Activated CD4-positive, alpha-beta T cell treated with anti-CD3 and anti-CD28 coated beads, Interleukin-2, amount 10 ng/mL, durations not matched to agents 7 days and 5 days (primary cell): ENCODE measurements at regions not wholly inside any gene's neighbourhood (a gene's known extent, or its start where the extent isn't known, plus 50 kb on each side); places are given as distances from the start of the nearest gene placed in this dataset.
A peak's percentile ranks its signal among the peaks of the same experiment; 100 is the strongest.

Source experiments
- CTCF ChIA-PET: fragments of 350-600 bp; sonication (Branson Sonifier 250); formaldehyde crosslinking; loops from one replicate; lab custom pipeline; 2021; ENCODE audit warnings: antibody characterized with exemption; lab: Charles Lee
- POLR2A ChIA-PET: fragments of 350-600 bp; sonication (Branson Sonifier 250); formaldehyde crosslinking; loops from one replicate; lab custom pipeline; 2021; ENCODE audit warnings: antibody characterized with exemption; lab: Charles Lee
- DNase-seq: peaks from one replicate; pipeline ENCODE4 v3.0.0-alpha.2; 2020
- H3K27ac Mint-ChIP-seq: one replicate; pipeline ENCODE4 v1.8.0; 2021; ENCODE audit warnings: mild to moderate bottlenecking, moderate library complexity, mixed read lengths
- H3K27me3 Mint-ChIP-seq: one replicate; pipeline ENCODE4 v1.8.0; 2021; ENCODE audit warnings: mixed read lengths
- H3K36me3 Mint-ChIP-seq: one replicate; pipeline ENCODE4 v1.8.0; 2021; ENCODE audit warnings: low read depth, mixed read lengths
- H3K4me1 Mint-ChIP-seq: one replicate; pipeline ENCODE4 v1.8.0; 2021; ENCODE audit warnings: mixed read lengths
- H3K4me3 Mint-ChIP-seq: one replicate; pipeline ENCODE4 v1.8.0; 2021; ENCODE audit warnings: mild to moderate bottlenecking, moderate library complexity, mixed read lengths
- H3K9me3 Mint-ChIP-seq: one replicate; pipeline ENCODE4 v1.8.0; 2021; ENCODE audit warnings: mixed read lengths

GRCh38 chr7:50156706-50157105, 63.7 kb upstream of the ZPBP start:
- CTCF ChIA-PET, result interaction anchor here (0.7 to 2.0 kb wide), 8 partner anchors 9 to 273 kb away, joined by 3 to 10 read pairs (median 4); no protein-coding TSS in a partner anchor
- peaks cover 2% of the 10 kb centered on the region for H3K9me3 Mint-ChIP-seq

DNA sequence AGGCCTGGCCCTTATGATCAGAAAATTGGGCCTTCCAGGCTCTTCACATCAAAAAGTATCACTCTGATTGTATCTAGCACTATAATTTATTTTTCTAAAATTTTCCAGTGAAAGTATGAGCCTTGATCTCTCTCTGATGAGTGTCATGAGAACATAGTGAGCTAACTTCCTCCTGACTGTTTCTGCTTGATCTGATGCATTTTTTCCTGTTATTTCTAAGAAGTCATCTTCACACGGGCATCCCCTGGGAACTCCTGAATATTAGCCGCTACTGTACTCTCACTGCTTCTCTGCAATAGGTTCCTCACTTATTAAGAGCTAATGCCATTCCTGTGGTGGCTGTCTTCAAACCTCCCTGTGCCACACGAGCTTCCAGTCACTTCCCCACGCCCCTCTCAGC, 63.1 kb upstream of the ZPBP start:
- no peak for DNase-seq
- Mint-ChIP-seq H3K9me3 (peaks cover 2% of the 10 kb centered on the region), H3K4me3 (peak overlapping the region; percentile 47), H3K4me1 (peaks cover 37% of the 10 kb centered on the region), H3K27ac (peak overlapping the region; percentile 90), H3K36me3 (no peaks in the 10 kb centered on the region), H3K27me3 (no peaks in the 10 kb centered on the region)
- CTCF ChIA-PET, result interaction anchor here (0.7 to 2.0 kb wide), 7 partner anchors 9 to 273 kb away, joined by 3 to 10 read pairs (median 5); no protein-coding TSS in a partner anchor
- POLR2A ChIA-PET, result interaction anchor here (0.6 kb wide), 1 partner anchor 189 kb away, joined by 6 read pairs; no protein-coding TSS in a partner anchor

More at GRCh38 chr7:50156706-50157105, 63.7 kb upstream of the ZPBP start:
- Mint-ChIP-seq H3K4me1 (peaks cover 35% of the 10 kb centered on the region), H3K4me3 (peak overlapping the region; percentile 47), H3K36me3 (no peaks in the 10 kb centered on the region), H3K27me3 (no peaks in the 10 kb centered on the region), H3K27ac (peak overlapping the region; percentile 90)
- POLR2A ChIA-PET, result interaction anchor here (0.6 kb wide), 1 partner anchor 189 kb away, joined by 6 read pairs; no protein-coding TSS in a partner anchor
- no peak for DNase-seq

DNA sequence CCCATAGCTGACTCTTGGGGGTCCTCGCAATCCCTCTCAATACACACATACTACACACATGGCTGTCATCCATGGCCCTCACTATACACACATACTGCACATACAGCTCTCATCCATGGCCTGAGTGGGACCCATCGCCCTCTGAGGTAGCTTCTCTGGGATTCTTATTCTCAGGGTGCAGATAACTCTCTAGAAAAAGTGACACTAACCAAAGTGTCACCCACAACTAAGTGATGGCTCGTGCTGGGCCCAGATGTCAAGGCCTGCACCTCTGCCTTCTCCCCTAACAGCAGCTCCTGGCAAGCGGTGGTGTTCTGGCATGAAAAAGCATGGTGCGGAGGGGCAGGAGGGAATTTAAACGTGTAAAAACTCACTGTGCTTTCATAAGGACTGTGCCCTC, 62.7 kb upstream of the ZPBP start:
- Mint-ChIP-seq H3K4me3 (no peak overlapping the region), H3K36me3 (no peaks in the 10 kb centered on the region), H3K9me3 (peaks cover 2% of the 10 kb centered on the region), H3K27me3 (no peaks in the 10 kb centered on the region), H3K27ac (peak overlapping the region; percentile 34), H3K4me1 (peaks cover 36% of the 10 kb centered on the region)
- DNase-seq, result no peak
- ChIA-PET CTCF (interaction anchor here (1.1 to 2.0 kb wide), 7 partner anchors 8 to 274 kb away, joined by 3 to 10 read pairs (median 5); no protein-coding TSS in a partner anchor), POLR2A (no interaction called here)

- ChIA-PET CTCF (no interaction called here), POLR2A (no interaction called here)
Observed at GRCh38 chr7:50153995-50154394, 60.9 kb upstream of the ZPBP start.

GRCh38 chr7:50153148-50153547, 60.1 kb upstream of the ZPBP start:
- ChIA-PET CTCF (interaction anchor here (0.6 to 1.6 kb wide), 5 partner anchors 14 to 508 kb away, joined by 3 to 7 read pairs (median 4); no protein-coding TSS in a partner anchor), POLR2A (no interaction called here)
- no peak for DNase-seq
- peaks cover 3% of the 10 kb centered on the region for H3K36me3 Mint-ChIP-seq
- H3K4me1 Mint-ChIP-seq, result peaks cover 49% of the 10 kb centered on the region
- no peak overlapping the region for H3K4me3 Mint-ChIP-seq
- no peak overlapping the region for H3K27ac Mint-ChIP-seq
- no peaks in the 10 kb centered on the region for H3K27me3 Mint-ChIP-seq
- H3K9me3 Mint-ChIP-seq, result no peaks in the 10 kb centered on the region

More at GRCh38 chr7:50153995-50154394, 60.9 kb upstream of the ZPBP start:
- no peak overlapping the region for H3K4me3 Mint-ChIP-seq
- DNase-seq, result no peak
- no peaks in the 10 kb centered on the region for H3K9me3 Mint-ChIP-seq
- no peak overlapping the region for H3K27ac Mint-ChIP-seq
- H3K27me3 Mint-ChIP-seq, result no peaks in the 10 kb centered on the region
- no peaks in the 10 kb centered on the region for H3K36me3 Mint-ChIP-seq
- H3K4me1 Mint-ChIP-seq, result peaks cover 40% of the 10 kb centered on the region

GRCh38 chr7:50152486-50152885, 59.4 kb upstream of the ZPBP start:
- CTCF ChIA-PET, result interaction anchor here (0.6 to 1.6 kb wide), 7 partner anchors 15 to 571 kb away, joined by 3 to 7 read pairs (median 3); no protein-coding TSS in a partner anchor
- no peak overlapping the region for H3K27ac Mint-ChIP-seq
- H3K4me1 Mint-ChIP-seq, result peaks cover 55% of the 10 kb centered on the region
- POLR2A ChIA-PET, result no interaction called here
- H3K9me3 Mint-ChIP-seq, result no peaks in the 10 kb centered on the region
- peaks cover 3% of the 10 kb centered on the region for H3K36me3 Mint-ChIP-seq
- no peaks in the 10 kb centered on the region for H3K27me3 Mint-ChIP-seq
- no peak for DNase-seq
- no peak overlapping the region for H3K4me3 Mint-ChIP-seq

DNA sequence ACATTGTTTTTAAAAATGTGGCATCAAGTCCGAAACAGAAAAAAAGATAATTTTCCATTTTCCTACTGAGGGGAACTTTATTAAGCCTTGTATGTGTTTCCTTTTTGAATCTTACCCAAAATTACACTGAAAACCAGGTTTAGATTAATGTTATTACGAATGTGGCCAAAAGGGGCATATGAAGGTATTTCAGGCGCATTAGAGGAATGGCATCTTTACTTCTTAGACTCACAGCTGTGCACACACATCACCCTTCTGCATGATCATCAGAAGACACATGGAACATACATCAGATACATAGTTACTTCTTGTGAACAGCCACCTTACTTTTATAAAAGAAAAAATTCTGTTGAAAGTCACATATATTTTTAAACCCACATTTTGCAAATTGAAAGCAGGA, 58.6 kb upstream of the ZPBP start:
- CTCF ChIA-PET, result no interaction called here
- Mint-ChIP-seq H3K27ac (no peak overlapping the region), H3K9me3 (no peaks in the 10 kb centered on the region), H3K4me3 (no peak overlapping the region), H3K36me3 (peaks cover 3% of the 10 kb centered on the region), H3K27me3 (no peaks in the 10 kb centered on the region), H3K4me1 (peaks cover 57% of the 10 kb centered on the region)
- no peak for DNase-seq
- POLR2A ChIA-PET, result no interaction called here

GRCh38 chr7:50151001-50151400, 58.0 kb upstream of the ZPBP start:
- DNase-seq, result no peak
- Mint-ChIP-seq H3K36me3 (peaks cover 3% of the 10 kb centered on the region), H3K27ac (no peak overlapping the region), H3K27me3 (no peaks in the 10 kb centered on the region), H3K4me1 (peaks cover 57% of the 10 kb centered on the region), H3K4me3 (no peak overlapping the region), H3K9me3 (no peaks in the 10 kb centered on the region)
- CTCF ChIA-PET, result interaction anchor here (0.6 to 1.0 kb wide), 2 partner anchors 55 to 241 kb away, joined by 3 read pairs; no protein-coding TSS in a partner anchor
- POLR2A ChIA-PET, result no interaction called here

DNA sequence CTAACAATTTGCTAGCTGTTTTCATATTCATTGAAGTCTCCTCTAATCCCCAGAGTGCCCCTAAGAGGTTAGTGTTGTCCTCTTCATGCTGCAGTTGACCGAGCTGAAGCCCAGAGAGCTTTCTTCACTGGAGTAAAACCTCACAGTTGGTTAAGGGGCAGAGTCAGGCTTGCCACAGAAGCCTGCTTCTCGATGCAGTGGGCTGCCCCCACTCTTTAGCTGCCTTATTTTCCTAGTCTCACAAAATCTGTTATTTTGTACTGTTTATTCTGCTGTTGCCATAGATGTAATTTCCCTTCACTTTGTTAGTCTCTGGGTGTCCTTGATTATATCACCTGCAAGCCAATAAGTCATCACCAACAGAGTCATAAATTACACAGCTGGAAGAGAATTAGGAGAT, 56.3 kb upstream of the ZPBP start:
- no peak overlapping the region for H3K27ac Mint-ChIP-seq
- H3K27me3 Mint-ChIP-seq, result no peaks in the 10 kb centered on the region
- ChIA-PET CTCF (interaction anchor here (0.9 to 3.1 kb wide), 6 partner anchors 16 to 318 kb away, joined by 3 to 9 read pairs (median 4); no protein-coding TSS in a partner anchor), POLR2A (no interaction called here)
- H3K4me1 Mint-ChIP-seq, result peaks cover 63% of the 10 kb centered on the region
- H3K9me3 Mint-ChIP-seq, result no peaks in the 10 kb centered on the region
- H3K36me3 Mint-ChIP-seq, result peaks cover 3% of the 10 kb centered on the region
- DNase-seq, result no peak
- H3K4me3 Mint-ChIP-seq, result no peak overlapping the region

DNA sequence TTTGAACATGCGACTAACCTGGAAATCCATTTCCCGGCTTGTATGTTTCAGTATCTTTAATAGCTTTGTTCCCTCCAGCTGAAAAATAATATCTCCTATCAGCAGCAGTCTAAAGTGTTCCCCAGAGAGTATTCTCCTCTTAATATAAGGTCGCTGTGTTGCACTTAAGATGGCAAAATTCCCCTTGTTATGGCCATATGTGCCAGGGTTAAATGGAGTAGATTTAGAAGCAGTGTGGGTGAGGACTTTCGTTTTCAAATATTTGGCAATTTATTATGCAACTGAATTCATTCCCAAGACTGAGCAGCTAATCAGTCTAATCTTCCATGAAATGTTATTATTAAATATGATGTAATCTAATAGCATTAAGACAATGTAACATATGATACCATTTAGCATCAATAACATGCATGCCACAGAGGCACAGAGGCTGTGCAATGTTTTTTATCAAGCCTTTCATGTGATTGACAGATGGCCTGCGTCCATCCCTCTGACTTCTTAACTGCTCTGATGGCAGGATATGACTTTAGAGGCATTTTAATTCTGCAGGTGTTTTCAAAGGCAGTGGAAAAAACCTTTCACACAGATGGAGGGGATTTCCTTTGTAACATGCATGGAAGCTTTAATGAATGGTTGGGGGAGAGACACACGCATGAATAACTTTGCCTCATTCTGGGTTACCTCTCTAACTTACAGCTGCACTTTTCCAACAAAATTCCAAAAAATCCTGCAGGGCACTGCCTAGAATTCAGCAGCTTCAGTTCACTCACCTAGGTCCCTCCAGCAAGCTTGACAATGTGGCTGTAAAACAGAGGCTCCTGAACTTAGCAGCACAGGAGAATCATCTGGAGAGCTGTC, 55.1 kb upstream of the ZPBP start:
- DNase-seq, result peak; percentile 45
- ChIA-PET POLR2A (no interaction called here), CTCF (interaction anchor here (1.1 to 3.1 kb wide), 6 partner anchors 8 to 319 kb away, joined by 3 to 9 read pairs (median 5); no protein-coding TSS in a partner anchor)
- peak overlapping the region; percentile 67 for H3K27ac Mint-ChIP-seq
- peaks cover 66% of the 10 kb centered on the region for H3K4me1 Mint-ChIP-seq
- no peaks in the 10 kb centered on the region for H3K27me3 Mint-ChIP-seq
- no peaks in the 10 kb centered on the region for H3K9me3 Mint-ChIP-seq
- H3K4me3 Mint-ChIP-seq, result no peak overlapping the region
- peaks cover 3% of the 10 kb centered on the region for H3K36me3 Mint-ChIP-seq

GRCh38 chr7:50146692-50147091, 53.6 kb upstream of the ZPBP start:
- H3K4me1 Mint-ChIP-seq, result peaks cover 73% of the 10 kb centered on the region
- no peak overlapping the region for H3K4me3 Mint-ChIP-seq
- DNase-seq, result no peak
- no peaks in the 10 kb centered on the region for H3K9me3 Mint-ChIP-seq
- peak overlapping the region; percentile 15 for H3K27ac Mint-ChIP-seq
- peaks cover 3% of the 10 kb centered on the region for H3K36me3 Mint-ChIP-seq
- CTCF ChIA-PET, result interaction anchor here (0.7 to 3.1 kb wide), 5 partner anchors 8 to 287 kb away, joined by 3 to 9 read pairs (median 3); no protein-coding TSS in a partner anchor
- H3K27me3 Mint-ChIP-seq, result no peaks in the 10 kb centered on the region
- POLR2A ChIA-PET, result interaction anchor here (0.6 kb wide), 1 partner anchor 35 kb away, joined by 5 read pairs; no protein-coding TSS in a partner anchor

DNA sequence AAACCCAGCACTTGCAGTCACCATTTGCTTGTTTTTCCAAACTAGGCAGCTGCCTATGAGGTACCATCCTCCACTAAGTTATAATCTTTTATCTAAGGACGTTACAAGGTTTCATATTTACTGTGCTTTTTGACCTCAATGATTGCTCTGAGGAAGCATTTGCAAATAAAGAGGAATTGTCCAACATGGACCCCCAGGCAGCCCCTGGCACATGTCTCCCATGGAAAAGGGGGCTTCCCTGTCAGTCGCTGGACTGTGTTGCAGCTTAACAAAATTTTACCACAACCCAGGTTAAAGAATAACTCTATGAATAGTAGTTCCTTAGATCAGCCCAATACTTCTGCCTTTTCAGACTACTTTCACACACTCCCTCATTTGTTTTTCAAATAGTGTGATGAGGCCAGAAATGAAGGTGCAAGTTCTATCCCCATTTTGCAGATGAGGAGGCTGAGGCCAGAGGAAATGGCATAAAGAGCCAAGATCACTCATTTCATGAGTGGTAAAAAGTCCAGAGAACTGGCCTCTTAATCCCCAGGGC, 52.8 kb upstream of the ZPBP start:
- Mint-ChIP-seq H3K4me3 (no peak overlapping the region), H3K27ac (peak overlapping the region; percentile 47), H3K4me1 (peaks cover 72% of the 10 kb centered on the region), H3K27me3 (no peaks in the 10 kb centered on the region), H3K9me3 (no peaks in the 10 kb centered on the region), H3K36me3 (peaks cover 3% of the 10 kb centered on the region)
- ChIA-PET POLR2A (no interaction called here), CTCF (interaction anchor here (0.6 to 1.4 kb wide), 6 partner anchors 9 to 271 kb away, joined by 3 to 4 read pairs (median 3); no protein-coding TSS in a partner anchor)
- DNase-seq, result no peak
